Fibroblast of pulmonary artery (primary cell): ENCODE measurements at regions not wholly inside any gene's neighbourhood (a gene's known extent, or its start where the extent isn't known, plus 50 kb on each side); places are given as distances from the start of the nearest gene placed in this dataset.

Source experiments
- DNase-seq: peaks from one replicate; pipeline ENCODE4 v3.0.0-alpha.2; 2010; ENCODE audit warnings: low read depth
- H3K4me3 ChIP-seq: replicated peaks from 2 replicates; pipeline ENCODE4 v1.5.1; 2011; ENCODE audit warnings: low read depth, mild to moderate bottlenecking, control low read depth, low read length, moderate library complexity
- CTCF ChIP-seq: IDR thresholded peaks from 2 replicates; pipeline ENCODE4 v1.5.1; 2011; ENCODE audit warnings: mild to moderate bottlenecking, control low read depth, low read length, inconsistent platforms; ENCODE audit errors: missing control alignments

GRCh38 chrX:9336456-9336855 lies 128.4 kb upstream of the TBL1X start:
- TF ChIP-seq CTCF: no peak
- no peak overlapping the region for H3K4me3 ChIP-seq
- DNase-seq: no peak

GRCh38 chrX:9337046-9337445 lies 127.8 kb upstream of the TBL1X start:
- H3K4me3 ChIP-seq: no peak overlapping the region
- peak; percentile 75 for DNase-seq
- TF ChIP-seq CTCF: no peak

- no peak for TF ChIP-seq CTCF
- DNase-seq: no peak
- no peak overlapping the region for H3K4me3 ChIP-seq
Measured at GRCh38 chrX:9338986-9339385, 125.9 kb upstream of the TBL1X start.

GRCh38 chrX:9339603-9340491 lies 125.0 kb upstream of the TBL1X start:
- DNase-seq: no peak
- TF ChIP-seq CTCF: no peak
- H3K4me3 ChIP-seq: no peak overlapping the region

- peak; percentile 76 for DNase-seq
- H3K4me3 ChIP-seq: peak overlapping the region; percentile 14
- TF ChIP-seq CTCF: no peak
Measured at GRCh38 chrX:9340598-9341290, 124.1 kb upstream of the TBL1X start.

- peak; percentile 66 for DNase-seq
Measured at GRCh38 chrX:9341291-9342201, 123.3 kb upstream of the TBL1X start.

More at GRCh38 chrX:9341291-9342201, 123.3 kb upstream of the TBL1X start:
- no peak for TF ChIP-seq CTCF
- H3K4me3 ChIP-seq: peak overlapping the region; percentile 21
